ENCODE measurements at regions not wholly inside any gene's neighbourhood (a gene's known extent, or its start where the extent isn't known, plus 50 kb on each side); places are given as distances from the start of the nearest gene placed in this dataset.

DNA sequence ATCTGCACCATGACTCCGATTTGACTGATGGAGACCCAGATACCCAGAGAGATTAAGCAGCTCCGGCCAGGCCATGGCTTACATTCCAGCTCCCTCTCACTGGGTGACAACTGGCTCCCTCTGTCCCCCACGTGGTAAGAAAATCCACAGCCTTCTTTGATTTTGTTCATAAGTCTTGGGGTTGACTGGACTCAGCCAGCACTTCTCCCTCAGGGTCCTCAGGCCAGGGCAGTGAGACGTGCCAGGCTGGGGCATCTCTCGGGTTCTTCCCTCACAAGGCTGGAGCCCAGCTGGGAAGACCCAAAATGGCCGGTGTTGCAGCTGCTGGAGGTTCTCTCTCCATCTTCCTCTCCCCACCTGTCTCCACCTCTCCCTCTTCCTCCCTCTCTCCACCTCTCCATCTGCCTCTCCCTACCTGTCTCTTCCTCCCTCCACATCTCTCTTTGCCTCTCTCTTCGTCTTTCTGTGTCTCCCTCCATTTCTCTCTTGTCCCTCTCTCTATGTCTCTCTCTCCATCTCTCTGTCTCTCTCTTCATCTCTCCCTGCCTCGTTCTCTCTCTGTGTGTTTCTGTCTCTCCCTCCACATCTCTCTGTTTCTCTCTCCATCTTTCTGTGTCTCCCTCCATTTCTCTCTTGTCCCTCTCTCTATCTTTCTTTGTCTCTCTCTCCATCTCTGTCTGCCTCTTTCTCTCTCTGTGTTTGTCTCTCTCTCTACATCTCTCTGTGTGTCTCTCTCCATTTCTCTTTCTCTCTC lies 105.3 kb downstream of the FOXL1 start:
- TF ChIP-seq, protein P1, sequence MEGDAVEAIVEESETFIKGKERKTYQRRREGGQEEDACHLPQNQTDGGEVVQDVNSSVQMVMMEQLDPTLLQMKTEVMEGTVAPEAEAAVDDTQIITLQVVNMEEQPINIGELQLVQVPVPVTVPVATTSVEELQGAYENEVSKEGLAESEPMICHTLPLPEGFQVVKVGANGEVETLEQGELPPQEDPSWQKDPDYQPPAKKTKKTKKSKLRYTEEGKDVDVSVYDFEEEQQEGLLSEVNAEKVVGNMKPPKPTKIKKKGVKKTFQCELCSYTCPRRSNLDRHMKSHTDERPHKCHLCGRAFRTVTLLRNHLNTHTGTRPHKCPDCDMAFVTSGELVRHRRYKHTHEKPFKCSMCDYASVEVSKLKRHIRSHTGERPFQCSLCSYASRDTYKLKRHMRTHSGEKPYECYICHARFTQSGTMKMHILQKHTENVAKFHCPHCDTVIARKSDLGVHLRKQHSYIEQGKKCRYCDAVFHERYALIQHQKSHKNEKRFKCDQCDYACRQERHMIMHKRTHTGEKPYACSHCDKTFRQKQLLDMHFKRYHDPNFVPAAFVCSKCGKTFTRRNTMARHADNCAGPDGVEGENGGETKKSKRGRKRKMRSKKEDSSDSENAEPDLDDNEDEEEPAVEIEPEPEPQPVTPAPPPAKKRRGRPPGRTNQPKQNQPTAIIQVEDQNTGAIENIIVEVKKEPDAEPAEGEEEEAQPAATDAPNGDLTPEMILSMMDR (conservative IDR thresholded peaks at IDR 0.05; ENCODE audit: low read depth, low read length) = no peak
- TF ChIP-seq EZH2 (IDR thresholded peaks at IDR 0.05; ENCODE audit: borderline replicate concordance, low read depth, low read length, poor library complexity, severe bottlenecking) = no peak
